HepG2 (cell line): ENCODE measurements at regions not wholly inside any gene's neighbourhood (a gene's known extent, or its start where the extent isn't known, plus 50 kb on each side); places are given as distances from the start of the nearest gene placed in this dataset.

Experiments used
- ATAC-seq: fragments of 200-7000 bp; cut with Tn5 transposase; 3 replicates; pipeline ENCODE4 v1.9.1; 2020; ENCODE audit warnings: mild to moderate bottlenecking, moderate library complexity
- BruUV-seq: library from RNA; stranded (reverse); fragments of 400-500 nt; replicated peaks from 2 replicates; lab custom pipeline; 2021; lab: Mats Ljungman, UMichigan
- CTCF ChIA-PET: fragments of 300-600 bp; formaldehyde crosslinking; extraction: SDS; loops from one replicate; lab custom pipeline; 2021; ENCODE audit warnings: low total read pairs, inconsistent platforms, low intra/inter-chr PET ratio; lab: Yijun Ruan, JAX
- POLR2A ChIA-PET: fragments of 350-600 bp; sonication (Branson Sonifier 250); formaldehyde crosslinking; loops from one replicate; lab custom pipeline; 2020; ENCODE audit warnings: antibody characterized with exemption, inconsistent platforms; lab: Yijun Ruan, JAX
- DNase-seq: peaks from one replicate; pipeline ENCODE4 v3.0.0-alpha.2; 2015; ENCODE audit warnings: low spot score
- FAIRE-seq: peaks from 3 replicates; lab custom pipeline; 2011; peaks lifted over from hg19 to GRCh38; lab: Jason Lieb, UNC
- H2AFZ ChIP-seq: one replicate; pipeline ENCODE4 v1.6.1; 2011; ENCODE audit warnings: low read length, inconsistent platforms
- H3K27ac ChIP-seq: fragments of 300-600 bp; 3 replicates; pipeline ENCODE4 v1.8.0; 2011; ENCODE audit warnings: mixed run types, mild to moderate bottlenecking, mixed read lengths, low read length, inconsistent platforms; ENCODE audit not compliant: insufficient read depth; ENCODE audit errors: extremely low read length
- H3K27me3 ChIP-seq, 2 experiments: fragments of 200-600 bp in 1 of 2; 2 replicates in 1 of 2; 3 replicates in 1 of 2; pipeline versions ENCODE4 v1.6.0 to v1.8.0; 2011; ENCODE audit warnings: low read length in 2 of 2, mild to moderate bottlenecking in 2 of 2, moderate library complexity in 2 of 2, inconsistent platforms in 1 of 2; ENCODE audit not compliant: insufficient read depth in 2 of 2, control insufficient read depth in 1 of 2
- H3K36me3 ChIP-seq, 2 experiments: fragments of 200-600 bp in 1 of 2; replicated peaks in 1 of 2; 2 replicates in 1 of 2; 3 replicates in 1 of 2; pipeline versions ENCODE4 v1.5.1 to v1.8.0; 2011; ENCODE audit warnings: low read length in 2 of 2, inconsistent platforms in 1 of 2; ENCODE audit not compliant: insufficient read depth in 2 of 2, control insufficient read depth in 1 of 2
- H3K4me1 ChIP-seq: 2 replicates; pipeline ENCODE4 v1.5.1; 2012; ENCODE audit warnings: low read length, inconsistent platforms; ENCODE audit not compliant: insufficient read depth
- H3K4me2 ChIP-seq: 2 replicates; pipeline ENCODE4 v1.6.0; 2011; ENCODE audit warnings: low read depth, low read length, inconsistent platforms
- H3K4me3 ChIP-seq, 3 experiments: fragments of 200-600 bp in 1 of 3; sonication (generic), shearing (Covaris generic) in 1 of 3; replicated peaks in 1 of 3; 2 replicates each; pipeline ENCODE4 v1.5.1; 2011 to 2016; ENCODE audit warnings: low read length in 3 of 3, inconsistent platforms in 2 of 3, low read depth in 2 of 3, mild to moderate bottlenecking in 2 of 3, control low read depth in 1 of 3, mixed read lengths in 1 of 3; ENCODE audit not compliant: insufficient read depth in 1 of 3
- H3K79me2 ChIP-seq: one replicate; pipeline ENCODE4 v1.6.1; 2011; ENCODE audit warnings: low read length, inconsistent platforms; ENCODE audit not compliant: insufficient read depth
- H3K9ac ChIP-seq: 2 replicates; pipeline ENCODE4 v1.6.0; 2011; ENCODE audit warnings: mild to moderate bottlenecking, low read depth, low read length, inconsistent platforms; ENCODE audit not compliant: insufficient read depth
- H3K9me3 ChIP-seq: 2 replicates; pipeline ENCODE4 v1.5.1; 2012; ENCODE audit warnings: mild to moderate bottlenecking, low read length
- H4K20me1 ChIP-seq: 2 replicates; pipeline ENCODE4 v1.6.0; 2011; ENCODE audit warnings: inconsistent platforms, mild to moderate bottlenecking, low read length, moderate library complexity; ENCODE audit not compliant: insufficient read depth
- DMTF1 ChIP-seq: sonication (generic); formaldehyde crosslinking; IDR thresholded peaks from 2 replicates; pipeline ENCODE4 v1.4.0; 2020; ENCODE audit warnings: mild to moderate bottlenecking, missing genetic modification reagents
- PLSCR1 ChIP-seq: sonication (generic); formaldehyde crosslinking; IDR thresholded peaks from 2 replicates; pipeline ENCODE4 v1.5.0; 2020; ENCODE audit warnings: missing genetic modification reagents, mild to moderate bottlenecking, borderline replicate concordance
- SKIL ChIP-seq: sonication (generic); formaldehyde crosslinking; IDR thresholded peaks from 2 replicates; pipeline ENCODE4 v1.8.0; 2022; ENCODE audit warnings: missing genetic modification reagents, mild to moderate bottlenecking, moderate library complexity, borderline replicate concordance
- ZNF329 ChIP-seq: sonication (generic); formaldehyde crosslinking; IDR thresholded peaks from 2 replicates; pipeline ENCODE4 v1.9.0; 2021; ENCODE audit warnings: low read depth, mild to moderate bottlenecking, missing genetic modification reagents
- ZNF580 ChIP-seq: IDR thresholded peaks from 2 replicates; pipeline ENCODE4 v1.6.1; 2016; ENCODE audit warnings: low read depth, borderline replicate concordance
- ZUFSP ChIP-seq: sonication (generic); formaldehyde crosslinking; IDR thresholded peaks from 2 replicates; pipeline ENCODE4 v1.9.0; 2021; ENCODE audit warnings: missing genetic modification reagents, mild to moderate bottlenecking, borderline replicate concordance
- WGBS: methylation state at CpG from one replicate; pipeline ENCODE4 v1.1.6; 2017; ENCODE audit warnings: low lambda C conversion rate; 5-methylcytosine and 5-hydroxymethylcytosine counted together
- in situ Hi-C: cut with HindIII; loops from 2 replicates; pipeline ENCODE4 v1.10.0; 2017; ENCODE audit warnings: low pct_unique_long_range_greater_than_20kb; ENCODE audit not compliant: extremely low pct_ligation_motif_present
- intact Hi-C: fragments of 100-400 bp; cut with micrococcal nuclease; formaldehyde crosslinking; loops from one replicate; pipeline ENCODE4 v1.10.0; 2022; ENCODE audit not compliant: unreplicated experiment

GRCh38 chr18:76232010-76232409 lies 263.0 kb downstream of the ZNF516 start:
- intact Hi-C loops = no loop called here
- no peak overlapping the region for H2AFZ ChIP-seq
- ATAC-seq (no peak), FAIRE-seq (no peak), DNase-seq (no peak)
- H3K27ac ChIP-seq = no peak overlapping the region
- no peaks in the 10 kb centered on the region for H3K79me2 ChIP-seq
- 47% methylated on average over 1 of the region's 1 CpG for WGBS
- CTCF ChIA-PET = no interaction called here
- H3K9ac ChIP-seq = no peak overlapping the region
- no peaks in the 10 kb centered on the region for H3K9me3 ChIP-seq
- no peaks in the 10 kb centered on the region for H3K4me1 ChIP-seq
- no peak overlapping the region for H3K4me3 ChIP-seq
- H4K20me1 ChIP-seq = no peaks in the 10 kb centered on the region
- in situ Hi-C loops = no loop called here
- no peak for TF ChIP-seq PLSCR1 (CRISPR knock-in tag)
- TF ChIP-seq SKIL (CRISPR knock-in tag) = no peak
- no peak for TF ChIP-seq ZNF329 (CRISPR knock-in tag)
- TF ChIP-seq DMTF1 (CRISPR knock-in tag) = no peak
- no peak for TF ChIP-seq ZNF580 (CRISPR knock-in tag)
- TF ChIP-seq ZUFSP (CRISPR knock-in tag) = no peak
- H3K27me3 ChIP-seq = peaks cover 2 to 13% of the 10 kb centered on the region in 2 experiments; a peak in 2 of 5 replicates
- H3K4me2 ChIP-seq = no peak overlapping the region
- no peaks in the 10 kb centered on the region for H3K36me3 ChIP-seq
- POLR2A ChIA-PET = no interaction called here
- BruUV-seq = no TSS peak
